C1 segment of cervical spinal cord (tissue), 14 donors: ENCODE measurements at regions not wholly inside any gene's neighbourhood (a gene's known extent, or its start where the extent isn't known, plus 50 kb on each side); places are given as distances from the start of the nearest gene placed in this dataset.
"Not testable (repeated sequence)": the region's sequence is repeated elsewhere in the genome, so short reads cannot be mapped to it uniquely, and the experiment has no call there.

ENCODE experiments used
- DNase-seq, 14 donors: peaks; one replicate each; lab custom pipeline; 2025; lab: John Stamatoyannopoulos, UW

- DNase-seq = no peak
Measured at GRCh38 chr21:14754682-14755081, 208.6 kb upstream of the SAMSN1 start.

- no peak for DNase-seq
Measured at GRCh38 chr21:14754259-14754604, 208.1 kb upstream of the SAMSN1 start.

- no peak for DNase-seq
Measured at GRCh38 chr21:14753466-14754258, 207.5 kb upstream of the SAMSN1 start.

GRCh38 chr21:14753069-14753465 lies 207.0 kb upstream of the SAMSN1 start:
- no peak for DNase-seq

- no peak for DNase-seq
Measured at GRCh38 chr21:14752345-14752909, 206.3 kb upstream of the SAMSN1 start.

GRCh38 chr21:14751602-14752344 lies 205.7 kb upstream of the SAMSN1 start:
- no peak for DNase-seq

GRCh38 chr21:14751011-14751410 lies 204.9 kb upstream of the SAMSN1 start:
- DNase-seq = no peak

GRCh38 chr21:14750041-14750440 lies 203.9 kb upstream of the SAMSN1 start:
- DNase-seq = no peak

- no peak for DNase-seq
Measured at GRCh38 chr21:14748662-14749061, 202.5 kb upstream of the SAMSN1 start.

GRCh38 chr21:14744368-14744767 lies 198.3 kb upstream of the SAMSN1 start:
- DNase-seq = no peak

GRCh38 chr21:14742119-14742518 lies 196.0 kb upstream of the SAMSN1 start:
- DNase-seq = no peak

- no peak for DNase-seq
Measured at GRCh38 chr21:14741256-14741655, 195.1 kb upstream of the SAMSN1 start.

GRCh38 chr21:14740692-14741091 lies 194.6 kb upstream of the SAMSN1 start:
- DNase-seq = no peak

- DNase-seq = no peak
Measured at GRCh38 chr21:14740116-14740515, 194.0 kb upstream of the SAMSN1 start.

- DNase-seq = no peak
Measured at GRCh38 chr21:14739590-14739989, 193.5 kb upstream of the SAMSN1 start.

- not testable (repeated sequence) for DNase-seq
Measured at GRCh38 chr21:14738576-14738975, 192.5 kb upstream of the SAMSN1 start.

GRCh38 chr21:14737922-14738321 lies 191.8 kb upstream of the SAMSN1 start:
- no peak for DNase-seq

GRCh38 chr21:14737284-14737691 lies 191.2 kb upstream of the SAMSN1 start:
- DNase-seq = no peak

GRCh38 chr21:14736672-14737071 lies 190.6 kb upstream of the SAMSN1 start:
- no peak for DNase-seq

GRCh38 chr21:14736162-14736561 lies 190.0 kb upstream of the SAMSN1 start:
- DNase-seq = no peak

- DNase-seq = no peak
Measured at GRCh38 chr21:14734833-14735232, 188.7 kb upstream of the SAMSN1 start.

- DNase-seq = no peak
Measured at GRCh38 chr21:14734191-14734590, 188.1 kb upstream of the SAMSN1 start.

- no peak for DNase-seq
Measured at GRCh38 chr21:14725219-14725618, 179.1 kb upstream of the SAMSN1 start.
